Keratinocyte (primary cell): ENCODE measurements at regions not wholly inside any gene's neighbourhood (a gene's known extent, or its start where the extent isn't known, plus 50 kb on each side); places are given as distances from the start of the nearest gene placed in this dataset.

Experiments
- DNase-seq: peaks from one replicate; pipeline ENCODE4 v3.0.0-alpha.2; 2011; ENCODE audit warnings: low read depth, missing footprints, low spot score
- FAIRE-seq: peaks from 2 replicates; lab custom pipeline; 2011; peaks lifted over from hg19 to GRCh38; lab: Jason Lieb, UNC
- H2AFZ ChIP-seq: 2 replicates; pipeline ENCODE4 v1.6.0; 2012; ENCODE audit warnings: low read length, control low read depth, inconsistent platforms; ENCODE audit not compliant: control insufficient read depth
- H3K27ac ChIP-seq: 2 replicates; pipeline ENCODE4 v1.5.1; 2011; ENCODE audit warnings: low read length; ENCODE audit not compliant: control insufficient read depth, insufficient read depth
- H3K27me3 ChIP-seq: 3 replicates; pipeline ENCODE4 v1.6.0; 2011; ENCODE audit warnings: low read length; ENCODE audit not compliant: control insufficient read depth, insufficient read depth; ENCODE audit errors: extremely low read depth
- H3K36me3 ChIP-seq, 2 experiments: 2 replicates in 1 of 2; 3 replicates in 1 of 2; pipeline ENCODE4 v1.5.1; 2011; ENCODE audit warnings: low read length in 2 of 2, mild to moderate bottlenecking in 1 of 2; ENCODE audit not compliant: control insufficient read depth in 2 of 2, insufficient read depth in 2 of 2; ENCODE audit errors: extremely low read depth in 1 of 2
- H3K4me1 ChIP-seq: 3 replicates; pipeline ENCODE4 v1.5.1; 2011; ENCODE audit warnings: low read length; ENCODE audit not compliant: control insufficient read depth, insufficient read depth; ENCODE audit errors: extremely low read depth
- H3K4me2 ChIP-seq: 3 replicates; pipeline ENCODE4 v1.6.0; 2011; ENCODE audit warnings: low read depth, low read length; ENCODE audit not compliant: control insufficient read depth, insufficient read depth; ENCODE audit errors: extremely low read depth
- H3K4me3 ChIP-seq, 3 experiments: fragments of 200-600 bp in 1 of 3; sonication (generic) in 1 of 3; 2 replicates in 2 of 3; 3 replicates in 1 of 3; pipeline ENCODE4 v1.5.1; 2011 to 2016; ENCODE audit warnings: low read length in 3 of 3, mild to moderate bottlenecking in 3 of 3, control low read depth in 2 of 3, inconsistent platforms in 1 of 3, low read depth in 1 of 3, mixed read lengths in 1 of 3, mixed run types in 1 of 3, moderate library complexity in 1 of 3; ENCODE audit not compliant: control insufficient read depth in 2 of 3, insufficient read depth in 2 of 3; ENCODE audit errors: extremely low read depth in 1 of 3
- H3K79me2 ChIP-seq: 2 replicates; pipeline ENCODE4 v1.6.0; 2012; ENCODE audit warnings: low read length; ENCODE audit not compliant: control insufficient read depth, insufficient read depth
- H3K9ac ChIP-seq: 3 replicates; pipeline ENCODE4 v1.6.0; 2011; ENCODE audit warnings: low read length; ENCODE audit not compliant: control insufficient read depth, insufficient read depth; ENCODE audit errors: extremely low read depth
- H3K9me1 ChIP-seq: 3 replicates; pipeline ENCODE4 v1.6.0; 2011; ENCODE audit warnings: low read length; ENCODE audit not compliant: control insufficient read depth, insufficient read depth; ENCODE audit errors: extremely low read depth
- H3K9me3 ChIP-seq: 2 replicates; pipeline ENCODE4 v1.5.1; 2012; ENCODE audit warnings: low read depth, low read length; ENCODE audit not compliant: control insufficient read depth
- H4K20me1 ChIP-seq: 3 replicates; pipeline ENCODE4 v1.6.0; 2011; ENCODE audit warnings: low read length; ENCODE audit not compliant: control insufficient read depth, insufficient read depth; ENCODE audit errors: extremely low read depth
- CTCF ChIP-seq, 3 experiments: IDR thresholded peaks in 1 of 3; conservative IDR thresholded peaks in 1 of 3; optimal IDR thresholded peaks in 1 of 3; 2 replicates in 2 of 3; 3 replicates in 1 of 3; pipeline versions ENCODE3 to v1.5.1; 2011; ENCODE audit warnings: low read length in 3 of 3, mild to moderate bottlenecking in 3 of 3, moderate library complexity in 2 of 3, control low read depth in 1 of 3, inconsistent platforms in 1 of 3; ENCODE audit not compliant: insufficient read depth in 2 of 3; ENCODE audit errors: extremely low read depth in 1 of 3
- EZH2 ChIP-seq: IDR thresholded peaks from one replicate; pipeline ENCODE4 v1.6.1; 2012; ENCODE audit warnings: inconsistent platforms, mild to moderate bottlenecking, low read length, moderate library complexity
- dilution Hi-C: fragments of 300-500 bp; cut with MboI; formaldehyde crosslinking; loops from one replicate; pipeline ENCODE4 v1.7.0; 2020; ENCODE audit warnings: low sequenced_read_pairs; ENCODE audit not compliant: extremely low pct_ligation_motif_present

- DNase-seq = no peak
- Histone ChIP-seq H3K27ac (no peak overlapping the region), H2AFZ (no peak overlapping the region), H3K9me3 (no peaks in the 10 kb centered on the region), H3K27me3 (no peaks in the 10 kb centered on the region), H3K9me1 (no peaks in the 10 kb centered on the region), H4K20me1 (no peaks in the 10 kb centered on the region), H3K4me1 (no peaks in the 10 kb centered on the region), H3K79me2 (no peaks in the 10 kb centered on the region), H3K4me2 (no peak overlapping the region), H3K36me3 (no peaks in the 10 kb centered on the region), H3K4me3 (no peak overlapping the region), H3K9ac (no peak overlapping the region)
- TF ChIP-seq CTCF (optimal IDR thresholded peaks at IDR 0.05 in 1 of 3, IDR thresholded peaks at IDR 0.05 in 1 of 3, conservative IDR thresholded peaks at IDR 0.05 in 1 of 3; ENCODE audit: extremely low read depth in 1 of 3, insufficient read depth in 2 of 3, low read length in 3 of 3) (no peak), EZH2 (no peak)
- FAIRE-seq = no peak
- dilution Hi-C loops = no loop called here
Measured at GRCh38 chr7:115329006-115329405, 407.1 kb downstream of the MDFIC start.

DNA sequence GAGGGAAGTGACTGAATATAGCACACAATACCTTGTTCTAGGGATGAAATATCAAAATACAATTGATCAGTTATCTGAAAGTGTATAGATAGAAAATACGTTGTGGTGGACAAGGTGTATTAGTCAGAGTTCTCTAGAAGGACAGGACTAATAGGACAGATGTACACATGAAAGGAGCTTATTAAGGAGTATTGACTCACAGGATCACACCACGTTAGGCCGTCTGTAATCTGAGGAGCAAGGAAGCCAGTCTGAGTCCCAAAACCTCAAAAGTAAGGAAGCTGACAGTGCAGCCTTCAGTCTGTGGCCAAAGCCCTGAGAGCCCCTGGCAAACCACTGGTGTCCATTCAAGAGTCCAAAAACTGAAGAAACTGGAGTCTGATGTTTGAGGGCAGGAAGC is 406.1 kb downstream of the MDFIC start:
- H3K4me1 ChIP-seq = no peaks in the 10 kb centered on the region
- no peak overlapping the region for H3K4me3 ChIP-seq
- H3K27me3 ChIP-seq = no peaks in the 10 kb centered on the region
- no peak for DNase-seq
- no peak overlapping the region for H3K27ac ChIP-seq
- no peaks in the 10 kb centered on the region for H4K20me1 ChIP-seq
- H3K9me3 ChIP-seq = no peaks in the 10 kb centered on the region
- no peak overlapping the region for H3K9ac ChIP-seq
- no peak for TF ChIP-seq EZH2
- no peak for TF ChIP-seq CTCF (optimal IDR thresholded peaks at IDR 0.05 in 1 of 3, IDR thresholded peaks at IDR 0.05 in 1 of 3, conservative IDR thresholded peaks at IDR 0.05 in 1 of 3; ENCODE audit: extremely low read depth in 1 of 3, insufficient read depth in 2 of 3, low read length in 3 of 3)
- H3K79me2 ChIP-seq = no peaks in the 10 kb centered on the region
- H2AFZ ChIP-seq = no peak overlapping the region
- FAIRE-seq = no peak
- H3K9me1 ChIP-seq = no peaks in the 10 kb centered on the region
- H3K36me3 ChIP-seq = no peaks in the 10 kb centered on the region
- H3K4me2 ChIP-seq = no peak overlapping the region
- dilution Hi-C loops = no loop called here
